ENCODE measurements at regions not wholly inside any gene's neighbourhood (a gene's known extent, or its start where the extent isn't known, plus 50 kb on each side); places are given as distances from the start of the nearest gene placed in this dataset.

DNA sequence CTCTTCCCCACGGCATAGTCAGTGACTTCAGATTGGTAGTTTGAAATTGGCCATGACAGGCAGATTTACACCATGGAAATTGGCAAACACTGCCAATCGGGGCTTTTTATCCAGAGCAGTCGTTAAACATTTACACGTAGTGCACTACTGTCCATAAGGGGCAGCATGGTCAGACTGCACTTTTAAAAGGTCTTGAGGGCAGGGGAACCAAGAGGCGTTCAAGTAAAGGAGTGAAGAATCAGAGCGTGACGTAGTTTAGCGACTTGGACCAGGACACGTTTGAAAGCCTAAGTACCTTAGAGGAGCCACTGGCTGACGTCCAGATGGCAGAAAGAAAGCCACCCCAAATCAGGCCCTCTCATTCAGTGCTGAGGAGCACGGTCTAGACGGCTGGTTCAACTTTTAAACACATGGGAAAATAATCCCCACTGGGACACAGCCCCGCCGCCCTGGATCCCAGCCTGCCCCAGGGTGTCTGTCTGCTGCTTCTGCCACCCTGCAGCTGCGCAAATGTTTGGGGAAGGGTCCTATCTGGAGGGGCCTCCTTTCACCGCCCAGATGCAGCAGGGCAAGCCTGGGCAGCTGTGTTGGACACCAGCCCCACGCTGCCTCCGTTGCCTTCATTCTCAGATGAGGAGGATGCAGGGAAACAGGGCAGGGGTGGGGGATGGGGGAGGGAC is 52.5 kb upstream of the PPP2R5C start:
- Histone ChIP-seq H3K9ac (ENCODE audit: low read length) (no peak overlapping the region), H3K27me3 (ENCODE audit: low read length) (no peaks in the 10 kb centered on the region), H3K4me3 (ENCODE audit: insufficient read depth, low read length, poor library complexity, severe bottlenecking) (no peak overlapping the region), H3K36me3 (ENCODE audit: low read length) (no peaks in the 10 kb centered on the region), H2AFZ (ENCODE audit: low read depth, low read length, severe bottlenecking) (no peak overlapping the region), H3K9me2 (replicated peaks; ENCODE audit: insufficient read depth, low read length) (no peaks in the 10 kb centered on the region), H3F3A (ENCODE audit: insufficient read depth) (no peaks in the 10 kb centered on the region), H3K79me2 (ENCODE audit: insufficient read depth, low read length) (no peaks in the 10 kb centered on the region), H3K9me3 (ENCODE audit: insufficient read depth, low read length) (no peaks in the 10 kb centered on the region), H3K4me2 (ENCODE audit: low read depth, low read length, poor library complexity, severe bottlenecking) (no peak overlapping the region), H4K20me1 (ENCODE audit: low read depth, low read length) (no peaks in the 10 kb centered on the region), H3K27ac (ENCODE audit: low read depth, low read length) (no peak overlapping the region)
- TF ChIP-seq, protein P1, sequence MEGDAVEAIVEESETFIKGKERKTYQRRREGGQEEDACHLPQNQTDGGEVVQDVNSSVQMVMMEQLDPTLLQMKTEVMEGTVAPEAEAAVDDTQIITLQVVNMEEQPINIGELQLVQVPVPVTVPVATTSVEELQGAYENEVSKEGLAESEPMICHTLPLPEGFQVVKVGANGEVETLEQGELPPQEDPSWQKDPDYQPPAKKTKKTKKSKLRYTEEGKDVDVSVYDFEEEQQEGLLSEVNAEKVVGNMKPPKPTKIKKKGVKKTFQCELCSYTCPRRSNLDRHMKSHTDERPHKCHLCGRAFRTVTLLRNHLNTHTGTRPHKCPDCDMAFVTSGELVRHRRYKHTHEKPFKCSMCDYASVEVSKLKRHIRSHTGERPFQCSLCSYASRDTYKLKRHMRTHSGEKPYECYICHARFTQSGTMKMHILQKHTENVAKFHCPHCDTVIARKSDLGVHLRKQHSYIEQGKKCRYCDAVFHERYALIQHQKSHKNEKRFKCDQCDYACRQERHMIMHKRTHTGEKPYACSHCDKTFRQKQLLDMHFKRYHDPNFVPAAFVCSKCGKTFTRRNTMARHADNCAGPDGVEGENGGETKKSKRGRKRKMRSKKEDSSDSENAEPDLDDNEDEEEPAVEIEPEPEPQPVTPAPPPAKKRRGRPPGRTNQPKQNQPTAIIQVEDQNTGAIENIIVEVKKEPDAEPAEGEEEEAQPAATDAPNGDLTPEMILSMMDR (IDR thresholded peaks at IDR 0.05; ENCODE audit: insufficient read depth, low read length, poor library complexity, severe bottlenecking), result no peak
- no peak for TF ChIP-seq EZH2phosphoT487 (conservative IDR thresholded peaks at IDR 0.05; ENCODE audit: low read length)

DNA sequence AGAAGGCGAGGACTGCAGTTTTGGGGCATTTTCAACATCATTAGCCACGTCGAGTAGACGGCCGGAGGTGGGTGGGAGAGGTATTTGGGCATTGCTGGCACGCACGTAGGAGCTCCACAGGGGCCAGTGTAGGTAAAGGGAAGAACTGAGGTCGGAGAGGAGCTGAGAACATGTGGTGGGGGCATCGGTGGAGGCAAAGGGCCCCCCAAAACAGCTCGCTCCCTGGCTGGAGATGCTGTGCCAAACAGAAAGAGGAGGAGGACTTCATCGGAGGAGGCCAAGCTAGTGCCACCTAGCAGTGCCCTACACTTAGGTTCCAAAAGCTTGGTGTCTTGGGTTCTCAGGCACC is 52.0 kb upstream of the PPP2R5C start:
- Histone ChIP-seq H2AFZ (ENCODE audit: low read depth, low read length, severe bottlenecking) (no peak overlapping the region), H3K9me2 (replicated peaks; ENCODE audit: insufficient read depth, low read length) (no peaks in the 10 kb centered on the region), H3K9ac (ENCODE audit: low read length) (no peak overlapping the region), H3K9me3 (ENCODE audit: insufficient read depth, low read length) (no peaks in the 10 kb centered on the region), H3K27ac (ENCODE audit: low read depth, low read length) (no peak overlapping the region), H3K36me3 (ENCODE audit: low read length) (no peaks in the 10 kb centered on the region), H3K27me3 (ENCODE audit: low read length) (no peaks in the 10 kb centered on the region), H3K79me2 (ENCODE audit: insufficient read depth, low read length) (no peaks in the 10 kb centered on the region), H3F3A (ENCODE audit: insufficient read depth) (no peaks in the 10 kb centered on the region), H3K4me2 (ENCODE audit: low read depth, low read length, poor library complexity, severe bottlenecking) (no peak overlapping the region), H4K20me1 (ENCODE audit: low read depth, low read length) (no peaks in the 10 kb centered on the region), H3K4me3 (ENCODE audit: insufficient read depth, low read length, poor library complexity, severe bottlenecking) (no peak overlapping the region)
- TF ChIP-seq EZH2phosphoT487 (conservative IDR thresholded peaks at IDR 0.05; ENCODE audit: low read length), result no peak
- TF ChIP-seq, protein P1 (IDR thresholded peaks at IDR 0.05; ENCODE audit: insufficient read depth, low read length, poor library complexity, severe bottlenecking), result no peak

DNA sequence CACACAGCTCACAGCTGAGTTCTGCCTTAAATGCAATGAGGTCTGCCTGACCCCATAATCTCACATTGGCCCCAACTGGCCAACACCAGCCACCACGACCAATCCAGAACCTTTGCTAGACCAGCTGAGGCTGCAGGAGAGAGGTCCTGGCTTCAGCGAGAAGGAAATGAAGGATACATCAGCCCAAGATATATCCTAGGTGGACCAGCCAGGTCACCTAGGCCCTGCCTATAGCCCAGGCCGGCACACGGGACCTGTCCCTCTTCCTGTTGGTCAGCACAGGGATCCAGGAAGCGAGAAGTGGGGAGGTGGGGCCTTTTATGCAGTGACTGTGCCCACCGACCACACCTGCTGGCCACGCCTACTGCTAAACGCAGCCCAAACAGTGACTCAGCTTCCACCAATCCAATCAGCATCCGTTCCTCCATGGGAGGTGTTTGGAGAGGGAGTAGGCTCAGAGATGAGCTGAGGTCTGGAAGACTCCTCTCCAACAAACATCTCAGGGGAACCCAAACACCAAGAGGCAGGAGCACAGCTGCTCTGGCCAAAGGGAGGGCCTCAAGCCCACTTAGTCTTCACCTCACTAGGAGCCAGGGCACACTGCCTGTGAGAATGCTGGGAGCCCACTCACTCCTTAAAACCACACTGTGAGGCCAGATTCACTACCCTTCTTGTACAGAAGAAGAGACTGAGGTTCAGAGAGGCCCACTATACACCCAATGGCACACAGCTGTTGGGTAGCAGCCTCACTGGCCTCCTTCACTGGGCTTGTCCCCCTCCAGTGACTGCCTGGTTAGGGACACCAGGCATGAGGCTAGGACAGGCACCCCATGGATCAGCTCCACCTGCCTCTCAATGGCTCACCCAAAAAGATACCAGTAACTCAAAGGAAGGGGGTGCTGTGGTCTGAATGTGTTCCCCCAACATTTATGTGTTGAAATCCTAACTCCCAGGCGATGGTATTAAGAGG is 51.3 kb upstream of the PPP2R5C start:
- no peak overlapping the region for H3K9ac ChIP-seq (ENCODE audit: low read length)
- H3K27me3 ChIP-seq (ENCODE audit: low read length), result no peaks in the 10 kb centered on the region
- no peaks in the 10 kb centered on the region for H3F3A ChIP-seq (ENCODE audit: insufficient read depth)
- no peak for TF ChIP-seq EZH2phosphoT487 (conservative IDR thresholded peaks at IDR 0.05; ENCODE audit: low read length)
- H3K4me3 ChIP-seq (ENCODE audit: insufficient read depth, low read length, poor library complexity, severe bottlenecking), result no peak overlapping the region
- no peak overlapping the region for H2AFZ ChIP-seq (ENCODE audit: low read depth, low read length, severe bottlenecking)
- no peaks in the 10 kb centered on the region for H3K9me3 ChIP-seq (ENCODE audit: insufficient read depth, low read length)
- H4K20me1 ChIP-seq (ENCODE audit: low read depth, low read length), result no peaks in the 10 kb centered on the region
- no peaks in the 10 kb centered on the region for H3K9me2 ChIP-seq (replicated peaks; ENCODE audit: insufficient read depth, low read length)
- H3K4me2 ChIP-seq (ENCODE audit: low read depth, low read length, poor library complexity, severe bottlenecking), result no peak overlapping the region
- no peak overlapping the region for H3K27ac ChIP-seq (ENCODE audit: low read depth, low read length)
- H3K79me2 ChIP-seq (ENCODE audit: insufficient read depth, low read length), result no peaks in the 10 kb centered on the region
- H3K36me3 ChIP-seq (ENCODE audit: low read length), result no peaks in the 10 kb centered on the region
